K562 (cell line): ENCODE measurements at regions not wholly inside any gene's neighbourhood (a gene's known extent, or its start where the extent isn't known, plus 50 kb on each side); places are given as distances from the start of the nearest gene placed in this dataset.

Experiments used
- ATF1 ChIP-seq, 2 experiments: fragments of 450-650 bp in 1 of 2; IDR thresholded peaks; 2 replicates each; pipeline ENCODE4 v1.6.1; 2016; ENCODE audit warnings: missing compliant biosample characterization in 1 of 2, missing genetic modification characterization in 1 of 2
- HLTF ChIP-seq: fragments of 450-650 bp; IDR thresholded peaks from 2 replicates; pipeline ENCODE4 v1.6.1; 2016
- JUN ChIP-seq, 2 experiments: sonication (generic) in 1 of 2; formaldehyde crosslinking in 1 of 2; IDR thresholded peaks; 2 replicates each; pipeline versions ENCODE4 v1.6.1 to v1.8.0; 2012 to 2022; ENCODE audit warnings: borderline replicate concordance in 2 of 2, mild to moderate bottlenecking in 2 of 2, improper control_type of control experiment in 1 of 2, low read depth in 1 of 2, low read length in 1 of 2, missing genetic modification reagents in 1 of 2
- JUND ChIP-seq, 2 experiments: IDR thresholded peaks; 2 replicates in 1 of 2; 3 replicates in 1 of 2; pipeline ENCODE4 v1.6.1; 2011; ENCODE audit warnings: borderline replicate concordance in 2 of 2, low read depth in 2 of 2, low read length in 2 of 2, improper control_type of control experiment in 1 of 2, missing biosample characterization in 1 of 2, missing genetic modification characterization in 1 of 2, missing genetic modification reagents in 1 of 2
- KLF16 ChIP-seq: IDR thresholded peaks from 2 replicates; pipeline ENCODE4 v1.6.1; 2016; ENCODE audit warnings: antibody characterized with exemption
- MAFF ChIP-seq: IDR thresholded peaks from 2 replicates; pipeline ENCODE4 v1.6.1; 2012; ENCODE audit warnings: low read length, improper control_type of control experiment
- POLR2A ChIP-seq: fragments of 450-650 bp; conservative IDR thresholded peaks from 2 replicates; pipeline ENCODE4 v1.6.1; 2016
- RNF2 ChIP-seq: sonication (generic); IDR thresholded peaks from 2 replicates; pipeline ENCODE4 v1.6.1; 2016
- SMARCE1 ChIP-seq: fragments of 450-650 bp; IDR thresholded peaks from 2 replicates; pipeline ENCODE4 v1.7.1; 2016; ENCODE audit warnings: mild to moderate bottlenecking
- SP2 ChIP-seq: IDR thresholded peaks from 2 replicates; pipeline ENCODE4 v1.6.1; 2011; ENCODE audit warnings: mild to moderate bottlenecking, low read depth, low read length, moderate library complexity; ENCODE audit not compliant: poor library complexity, severe bottlenecking; ENCODE audit errors: extremely low read depth
- SRSF1 ChIP-seq: fragments of 200-400 bp; formaldehyde crosslinking; IDR thresholded peaks from 2 replicates; pipeline ENCODE4 v1.6.1; 2017; ENCODE audit warnings: mild to moderate bottlenecking, low read depth, low read length, moderate library complexity
- SUPT5H ChIP-seq: fragments of 450-650 bp; IDR thresholded peaks from 2 replicates; pipeline ENCODE4 v1.6.1; 2016
- TCF7L2 ChIP-seq: fragments of 150-350 bp; IDR thresholded peaks from 2 replicates; pipeline ENCODE4 v1.6.1; 2016; ENCODE audit warnings: low read depth, mild to moderate bottlenecking, low read length, moderate library complexity
- TOE1 ChIP-seq, 2 experiments: fragments of 450-650 bp in 1 of 2; sonication (generic) in 1 of 2; formaldehyde crosslinking in 1 of 2; IDR thresholded peaks; 2 replicates each; pipeline versions ENCODE4 v1.7.1 to v1.8.0; 2016 to 2022; ENCODE audit warnings: borderline replicate concordance in 2 of 2, mild to moderate bottlenecking in 2 of 2, antibody characterized with exemption in 1 of 2, inconsistent platforms in 1 of 2, low read depth in 1 of 2, missing genetic modification reagents in 1 of 2, moderate library complexity in 1 of 2
- ZNF212 ChIP-seq: fragments of 450-650 bp; formaldehyde crosslinking; IDR thresholded peaks from 2 replicates; pipeline ENCODE4 v1.4.0; 2020; ENCODE audit warnings: mild to moderate bottlenecking
- ZNF23 ChIP-seq: fragments of 250-450 bp; sonication (Bioruptor Pico); IDR thresholded peaks from 2 replicates; pipeline ENCODE4 v1.4.0; 2020; ENCODE audit warnings: mild to moderate bottlenecking
- TF ChIP-seq, protein P1 (sequence below): fragments of 250-450 bp; sonication (Bioruptor Pico); IDR thresholded peaks from 2 replicates; pipeline ENCODE4 v1.4.0; 2020
- TF ChIP-seq, protein P2 (sequence below): sonication (generic); formaldehyde crosslinking; IDR thresholded peaks from 2 replicates; pipeline ENCODE4 v1.8.1; 2022; ENCODE audit warnings: missing genetic modification reagents
- TF ChIP-seq, protein P3 (sequence below): sonication (generic); formaldehyde crosslinking; IDR thresholded peaks from 2 replicates; pipeline ENCODE4 v1.8.0; 2022; ENCODE audit warnings: mild to moderate bottlenecking, missing genetic modification reagents

DNA sequence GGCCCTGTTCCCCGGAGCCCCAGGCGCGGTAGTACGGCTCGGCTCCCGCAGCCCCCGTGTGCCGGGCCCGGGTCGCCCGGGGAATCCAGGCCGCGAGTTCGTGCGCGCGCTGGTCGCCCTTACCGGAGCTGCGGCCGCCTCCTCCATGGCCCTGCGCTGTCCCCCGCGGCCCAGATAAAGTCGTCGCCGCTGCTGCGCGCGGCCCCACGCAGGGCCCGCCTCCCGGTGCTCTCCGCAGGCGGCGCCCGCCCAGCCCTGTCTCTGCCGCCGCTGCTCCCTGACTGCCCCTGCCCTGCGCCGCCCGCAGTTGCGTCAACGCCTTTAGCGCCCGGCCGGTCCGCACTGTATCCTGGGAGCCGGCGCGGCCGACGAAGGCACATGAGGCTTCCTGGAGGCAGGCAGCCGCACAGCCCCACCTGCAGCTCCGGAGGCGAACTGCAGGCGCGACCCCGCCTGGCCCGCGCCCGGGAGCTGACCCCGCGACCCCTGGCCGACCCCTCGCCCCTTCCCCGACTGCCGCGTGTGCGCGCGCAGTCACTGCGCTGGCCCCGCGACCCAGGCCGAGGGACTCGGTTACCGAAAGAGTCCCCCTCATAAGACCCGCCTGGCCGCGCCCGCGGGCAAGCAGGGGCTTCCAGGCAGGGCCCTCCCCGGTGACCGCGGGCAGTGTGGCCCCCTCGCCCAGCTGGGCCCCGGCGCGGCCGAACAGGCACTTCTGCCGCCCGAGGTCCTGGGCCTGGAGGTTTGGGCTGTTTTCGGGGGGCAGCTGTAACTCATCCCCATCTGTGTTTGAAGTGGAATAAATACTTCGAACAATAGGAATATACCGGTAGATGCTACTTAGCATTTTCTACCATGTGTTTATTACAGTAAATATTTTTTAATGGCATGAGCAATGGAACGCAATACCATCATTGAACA, 127.1 kb upstream of the ZNF746 start (continued):
- TF ChIP-seq RNF2 (peak; percentile 79), HLTF (peak; percentile 28; the same call in 1 of the 2 replicates), MAFF (no peak), JUND (IDR thresholded peaks at IDR 0.05; ENCODE audit: borderline replicate concordance, low read depth, low read length) (peak; percentile 89), JUND (tag; IDR thresholded peaks at IDR 0.05; ENCODE audit: borderline replicate concordance, low read depth, low read length) (no peak; the same call in 2 of the 3 replicates), ZNF212 (CRISPR knock-in tag) (no peak), SMARCE1 (no peak), SP2 (peak; percentile 85), ATF1 (CRISPR knock-in tag; IDR thresholded peaks at IDR 0.05) (no peak), ATF1 (tag; IDR thresholded peaks at IDR 0.05) (peak; percentile 89), POLR2A (peak; percentile 90), TCF7L2 (no peak), KLF16 (peak; percentile 37; the same call in 1 of the 2 replicates), SUPT5H (peak; percentile 75), SRSF1 (no peak), TOE1 (IDR thresholded peaks at IDR 0.05; ENCODE audit: borderline replicate concordance) (no peak; the same call in 1 of the 2 replicates), TOE1 (CRISPR knock-in tag; IDR thresholded peaks at IDR 0.05; ENCODE audit: borderline replicate concordance, low read depth) (no peak; the same call in 1 of the 2 replicates), ZNF23 (CRISPR knock-in tag) (no peak), JUN (IDR thresholded peaks at IDR 0.05; ENCODE audit: borderline replicate concordance, low read depth, low read length) (peak; percentile 83), JUN (CRISPR knock-in tag; IDR thresholded peaks at IDR 0.05; ENCODE audit: borderline replicate concordance) (peak; percentile 70; the same call in 1 of the 2 replicates)
- TF ChIP-seq, protein P1, sequence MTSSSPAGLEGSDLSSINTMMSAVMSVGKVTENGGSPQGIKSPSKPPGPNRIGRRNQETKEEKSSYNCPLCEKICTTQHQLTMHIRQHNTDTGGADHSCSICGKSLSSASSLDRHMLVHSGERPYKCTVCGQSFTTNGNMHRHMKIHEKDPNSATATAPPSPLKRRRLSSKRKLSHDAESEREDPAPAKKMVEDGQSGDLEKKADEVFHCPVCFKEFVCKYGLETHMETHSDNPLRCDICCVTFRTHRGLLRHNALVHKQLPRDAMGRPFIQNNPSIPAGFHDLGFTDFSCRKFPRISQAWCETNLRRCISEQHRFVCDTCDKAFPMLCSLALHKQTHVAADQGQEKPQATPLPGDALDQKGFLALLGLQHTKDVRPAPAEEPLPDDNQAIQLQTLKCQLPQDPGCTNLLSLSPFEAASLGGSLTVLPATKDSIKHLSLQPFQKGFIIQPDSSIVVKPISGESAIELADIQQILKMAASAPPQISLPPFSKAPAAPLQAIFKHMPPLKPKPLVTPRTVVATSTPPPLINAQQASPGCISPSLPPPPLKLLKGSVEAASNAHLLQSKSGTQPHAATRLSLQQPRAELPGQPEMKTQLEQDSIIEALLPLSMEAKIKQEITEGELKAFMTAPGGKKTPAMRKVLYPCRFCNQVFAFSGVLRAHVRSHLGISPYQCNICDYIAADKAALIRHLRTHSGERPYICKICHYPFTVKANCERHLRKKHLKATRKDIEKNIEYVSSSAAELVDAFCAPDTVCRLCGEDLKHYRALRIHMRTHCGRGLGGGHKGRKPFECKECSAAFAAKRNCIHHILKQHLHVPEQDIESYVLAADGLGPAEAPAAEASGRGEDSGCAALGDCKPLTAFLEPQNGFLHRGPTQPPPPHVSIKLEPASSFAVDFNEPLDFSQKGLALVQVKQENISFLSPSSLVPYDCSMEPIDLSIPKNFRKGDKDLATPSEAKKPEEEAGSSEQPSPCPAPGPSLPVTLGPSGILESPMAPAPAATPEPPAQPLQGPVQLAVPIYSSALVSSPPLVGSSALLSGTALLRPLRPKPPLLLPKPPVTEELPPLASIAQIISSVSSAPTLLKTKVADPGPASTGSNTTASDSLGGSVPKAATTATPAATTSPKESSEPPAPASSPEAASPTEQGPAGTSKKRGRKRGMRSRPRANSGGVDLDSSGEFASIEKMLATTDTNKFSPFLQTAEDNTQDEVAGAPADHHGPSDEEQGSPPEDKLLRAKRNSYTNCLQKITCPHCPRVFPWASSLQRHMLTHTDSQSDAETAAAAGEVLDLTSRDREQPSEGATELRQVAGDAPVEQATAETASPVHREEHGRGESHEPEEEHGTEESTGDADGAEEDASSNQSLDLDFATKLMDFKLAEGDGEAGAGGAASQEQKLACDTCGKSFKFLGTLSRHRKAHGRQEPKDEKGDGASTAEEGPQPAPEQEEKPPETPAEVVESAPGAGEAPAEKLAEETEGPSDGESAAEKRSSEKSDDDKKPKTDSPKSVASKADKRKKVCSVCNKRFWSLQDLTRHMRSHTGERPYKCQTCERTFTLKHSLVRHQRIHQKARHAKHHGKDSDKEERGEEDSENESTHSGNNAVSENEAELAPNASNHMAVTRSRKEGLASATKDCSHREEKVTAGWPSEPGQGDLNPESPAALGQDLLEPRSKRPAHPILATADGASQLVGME (CRISPR knock-in tag): no peak
- TF ChIP-seq, protein P2, sequence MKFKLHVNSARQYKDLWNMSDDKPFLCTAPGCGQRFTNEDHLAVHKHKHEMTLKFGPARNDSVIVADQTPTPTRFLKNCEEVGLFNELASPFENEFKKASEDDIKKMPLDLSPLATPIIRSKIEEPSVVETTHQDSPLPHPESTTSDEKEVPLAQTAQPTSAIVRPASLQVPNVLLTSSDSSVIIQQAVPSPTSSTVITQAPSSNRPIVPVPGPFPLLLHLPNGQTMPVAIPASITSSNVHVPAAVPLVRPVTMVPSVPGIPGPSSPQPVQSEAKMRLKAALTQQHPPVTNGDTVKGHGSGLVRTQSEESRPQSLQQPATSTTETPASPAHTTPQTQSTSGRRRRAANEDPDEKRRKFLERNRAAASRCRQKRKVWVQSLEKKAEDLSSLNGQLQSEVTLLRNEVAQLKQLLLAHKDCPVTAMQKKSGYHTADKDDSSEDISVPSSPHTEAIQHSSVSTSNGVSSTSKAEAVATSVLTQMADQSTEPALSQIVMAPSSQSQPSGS (CRISPR knock-in tag): peak; percentile 80; the same call in 1 of the 2 replicates
- TF ChIP-seq, protein P3, sequence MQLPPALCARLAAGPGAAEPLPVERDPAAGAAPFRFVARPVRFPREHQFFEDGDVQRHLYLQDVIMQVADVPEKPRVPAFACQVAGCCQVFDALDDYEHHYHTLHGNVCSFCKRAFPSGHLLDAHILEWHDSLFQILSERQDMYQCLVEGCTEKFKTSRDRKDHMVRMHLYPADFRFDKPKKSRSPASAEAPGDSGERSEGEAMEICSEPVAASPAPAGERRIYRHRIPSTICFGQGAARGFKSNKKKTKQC: 0 out of 2 replicates have a peak, but pooled peaks have one; percentile 42
